NK-92 treated with Interleukin-12 subunit alpha and Interleukin-12 subunit beta, amount 100 ng/mL, for 24 hours (cell line): ENCODE measurements at regions not wholly inside any gene's neighbourhood (a gene's known extent, or its start where the extent isn't known, plus 50 kb on each side); places are given as distances from the start of the nearest gene placed in this dataset.
"Not testable (repeated sequence)": the region's sequence is repeated elsewhere in the genome, so short reads cannot be mapped to it uniquely, and the experiment has no call there.

ENCODE experiments used
- DNase-seq: peaks from one replicate; lab custom pipeline; 2025; lab: John Stamatoyannopoulos, UW

- DNase-seq: no peak
Measured at GRCh38 chr18:78792736-78793135, 186.9 kb upstream of the SALL3 start.

GRCh38 chr18:78793313-78794070 lies 186.1 kb upstream of the SALL3 start:
- DNase-seq: no peak

- DNase-seq: no peak
Measured at GRCh38 chr18:78794071-78794430, 185.6 kb upstream of the SALL3 start.

- no peak for DNase-seq
Measured at GRCh38 chr18:78796693-78797455, 182.7 kb upstream of the SALL3 start.

- DNase-seq: no peak
Measured at GRCh38 chr18:78797499-78797898, 182.1 kb upstream of the SALL3 start.

- no peak for DNase-seq
Measured at GRCh38 chr18:78798402-78799175, 181.0 kb upstream of the SALL3 start.

GRCh38 chr18:78799382-78800089 lies 180.1 kb upstream of the SALL3 start:
- no peak for DNase-seq

GRCh38 chr18:78800102-78800851 lies 179.3 kb upstream of the SALL3 start:
- DNase-seq: not testable (repeated sequence)

- DNase-seq: no peak
Measured at GRCh38 chr18:78801011-78801410, 178.6 kb upstream of the SALL3 start.

- no peak for DNase-seq
Measured at GRCh38 chr18:78803104-78803503, 176.5 kb upstream of the SALL3 start.

GRCh38 chr18:78804206-78805030 lies 175.2 kb upstream of the SALL3 start:
- DNase-seq: no peak

GRCh38 chr18:78805840-78806239 lies 173.8 kb upstream of the SALL3 start:
- DNase-seq: no peak

- no peak for DNase-seq
Measured at GRCh38 chr18:78807668-78808067, 171.9 kb upstream of the SALL3 start.

GRCh38 chr18:78809845-78810244 lies 169.8 kb upstream of the SALL3 start:
- no peak for DNase-seq

GRCh38 chr18:78810706-78811105 lies 168.9 kb upstream of the SALL3 start:
- no peak for DNase-seq

- DNase-seq: no peak
Measured at GRCh38 chr18:78812067-78812466, 167.6 kb upstream of the SALL3 start.

- DNase-seq: no peak
Measured at GRCh38 chr18:78813156-78813555, 166.5 kb upstream of the SALL3 start.

- no peak for DNase-seq
Measured at GRCh38 chr18:78813936-78814710, 165.5 kb upstream of the SALL3 start.

GRCh38 chr18:78814766-78815165 lies 164.9 kb upstream of the SALL3 start:
- DNase-seq: no peak

GRCh38 chr18:78816114-78816513 lies 163.5 kb upstream of the SALL3 start:
- DNase-seq: no peak
